IMR-90 (cell line): ENCODE measurements at regions not wholly inside any gene's neighbourhood (a gene's known extent, or its start where the extent isn't known, plus 50 kb on each side); places are given as distances from the start of the nearest gene placed in this dataset.

Source experiments
- ATAC-seq: fragments of 200-7000 bp; cut with Tn5 transposase; 2 replicates; pipeline ENCODE4 v1.9.1; 2020; ENCODE audit warnings: low read depth, mild to moderate bottlenecking, moderate library complexity
- BruUV-seq: library from RNA; stranded (reverse); fragments of 400-500 nt; replicated peaks from 2 replicates; lab custom pipeline; 2021; lab: Mats Ljungman, UMichigan
- CTCF ChIA-PET: fragments of 300-600 bp; formaldehyde crosslinking; extraction: SDS; loops from one replicate; lab custom pipeline; 2021; ENCODE audit warnings: antibody characterized with exemption; lab: Yijun Ruan, JAX
- POLR2A ChIA-PET: fragments of 300-600 bp; sonication (Branson Sonifier 250); formaldehyde crosslinking; loops from one replicate; lab custom pipeline; 2022; ENCODE audit warnings: antibody characterized with exemption; ENCODE audit not compliant: unreplicated experiment; lab: Charles Lee
- DNase-seq: peaks from one replicate; pipeline ENCODE4 v3.0.0; 2013
- H2AFZ ChIP-seq: replicated peaks from 2 replicates; pipeline ENCODE3; 2013; ENCODE audit warnings: low read length, mild to moderate bottlenecking; ENCODE audit not compliant: poor library complexity
- H2AK5ac ChIP-seq: 2 replicates; pipeline ENCODE4 v1.6.1; 2013; ENCODE audit warnings: low read depth, low read length, inconsistent platforms
- H2AK9ac ChIP-seq: replicated peaks from 2 replicates; pipeline ENCODE3; 2013; ENCODE audit warnings: mild to moderate bottlenecking, low read depth, low read length, moderate library complexity; ENCODE audit not compliant: poor library complexity
- H2BK120ac ChIP-seq: 2 replicates; pipeline ENCODE4 v1.6.1; 2013; ENCODE audit warnings: low read depth, low read length, inconsistent platforms
- H2BK15ac ChIP-seq: 3 replicates; pipeline ENCODE4 v1.6.1; 2013; ENCODE audit warnings: low read depth, low read length, inconsistent platforms
- H2BK20ac ChIP-seq: 2 replicates; pipeline ENCODE4 v1.6.1; 2013; ENCODE audit warnings: low read depth, mild to moderate bottlenecking, inconsistent platforms, low read length, moderate library complexity
- H2BK5ac ChIP-seq: 2 replicates; pipeline ENCODE4 v1.6.1; 2013; ENCODE audit warnings: mild to moderate bottlenecking, low read depth, low read length, inconsistent platforms; ENCODE audit not compliant: poor library complexity, severe bottlenecking
- H3K14ac ChIP-seq: replicated peaks from 2 replicates; pipeline ENCODE4 v1.6.1; 2013; ENCODE audit warnings: low read depth, low read length, inconsistent platforms
- H3K18ac ChIP-seq: 2 replicates; pipeline ENCODE4 v1.6.1; 2013; ENCODE audit warnings: low read depth, low read length, control low read depth
- H3K23ac ChIP-seq: 2 replicates; pipeline ENCODE4 v1.6.1; 2013; ENCODE audit warnings: low read depth, low read length, inconsistent platforms
- H3K27ac ChIP-seq: 2 replicates; pipeline ENCODE4 v1.5.1; 2013; ENCODE audit warnings: mild to moderate bottlenecking, control low read depth, low read length; ENCODE audit not compliant: insufficient read depth
- H3K27me3 ChIP-seq: 2 replicates; pipeline ENCODE4 v1.6.1; 2013; ENCODE audit warnings: low read length; ENCODE audit not compliant: control insufficient read depth, insufficient read depth
- H3K36me3 ChIP-seq: 2 replicates; pipeline ENCODE4 v1.6.1; 2013; ENCODE audit warnings: low read length, mixed read lengths; ENCODE audit not compliant: control insufficient read depth, insufficient read depth
- H3K4ac ChIP-seq: 2 replicates; pipeline ENCODE4 v1.6.1; 2013; ENCODE audit warnings: low read depth, low read length, inconsistent platforms
- H3K4me1 ChIP-seq: 2 replicates; pipeline ENCODE4 v1.6.1; 2013; ENCODE audit warnings: low read length, mixed read lengths; ENCODE audit not compliant: control insufficient read depth, insufficient read depth
- H3K4me2 ChIP-seq: 2 replicates; pipeline ENCODE4 v1.6.1; 2013; ENCODE audit warnings: low read depth, mild to moderate bottlenecking, control low read depth, low read length, moderate library complexity
- H3K4me3 ChIP-seq: 2 replicates; pipeline ENCODE4 v1.5.1; 2013; ENCODE audit warnings: low read depth, mild to moderate bottlenecking, control low read depth, low read length, moderate library complexity; ENCODE audit not compliant: insufficient read depth
- H3K56ac ChIP-seq: 2 replicates; pipeline ENCODE4 v1.6.1; 2013; ENCODE audit warnings: low read length, inconsistent platforms; ENCODE audit not compliant: insufficient read depth; ENCODE audit errors: extremely low read depth
- H3K79me1 ChIP-seq, 2 experiments: 2 replicates each; pipeline ENCODE4 v1.6.1; 2013; ENCODE audit warnings: low read length in 2 of 2, inconsistent platforms in 1 of 2, low read depth in 1 of 2
- H3K9ac ChIP-seq: 2 replicates; pipeline ENCODE4 v1.6.1; 2013; ENCODE audit warnings: low read depth, low read length, control low read depth
- H3K9me1 ChIP-seq: 2 replicates; pipeline ENCODE4 v1.6.1; 2013; ENCODE audit warnings: low read length, inconsistent platforms; ENCODE audit not compliant: insufficient read depth
- H3K9me3 ChIP-seq: 2 replicates; pipeline ENCODE4 v1.6.1; 2013; ENCODE audit warnings: low read length; ENCODE audit not compliant: control insufficient read depth, insufficient read depth
- H4K20me1 ChIP-seq: 2 replicates; pipeline ENCODE4 v1.6.1; 2013; ENCODE audit warnings: low read length, inconsistent platforms; ENCODE audit not compliant: insufficient read depth
- H4K5ac ChIP-seq: 2 replicates; pipeline ENCODE4 v1.6.1; 2013; ENCODE audit warnings: mild to moderate bottlenecking, low read depth, low read length, control low read depth
- H4K8ac ChIP-seq, 2 experiments: 2 replicates each; pipeline ENCODE4 v1.6.1; 2013; ENCODE audit warnings: low read depth in 2 of 2, low read length in 2 of 2, control low read depth in 1 of 2, inconsistent platforms in 1 of 2
- H4K91ac ChIP-seq: 2 replicates; pipeline ENCODE4 v1.6.1; 2013; ENCODE audit warnings: low read depth, low read length, inconsistent platforms; ENCODE audit not compliant: insufficient read depth
- CEBPB ChIP-seq: IDR thresholded peaks from 2 replicates; pipeline ENCODE4 v1.6.1; 2012; ENCODE audit warnings: low read depth, low read length, improper control_type of control experiment
- CTCF ChIP-seq: conservative IDR thresholded peaks from 2 replicates; pipeline ENCODE4 v1.5.1; 2012; ENCODE audit warnings: mild to moderate bottlenecking, low read depth, low read length, improper control_type of control experiment
- MAFK ChIP-seq: IDR thresholded peaks from 2 replicates; pipeline ENCODE4 v1.6.1; 2012; ENCODE audit warnings: low read depth, low read length, improper control_type of control experiment
- MAZ ChIP-seq: IDR thresholded peaks from 2 replicates; pipeline ENCODE4 v1.6.1; 2012; ENCODE audit warnings: low read depth, mild to moderate bottlenecking, low read length, improper control_type of control experiment, moderate library complexity, borderline replicate concordance
- MXI1 ChIP-seq: IDR thresholded peaks from 2 replicates; pipeline ENCODE4 v1.6.1; 2012; ENCODE audit warnings: low read depth, mild to moderate bottlenecking, low read length, moderate library complexity, borderline replicate concordance
- USF2 ChIP-seq: fragments of 150-350 bp; IDR thresholded peaks from 2 replicates; pipeline ENCODE4 v1.6.1; 2017; ENCODE audit warnings: mild to moderate bottlenecking, antibody characterized with exemption, low read length, low read depth
- WGBS, 2 experiments: methylation state at CpG; one replicate each; pipeline versions ENCODE4 v1.1.5 to v1.1.7; 2013; ENCODE audit warnings: missing lambda C conversion rate in 2 of 2; ENCODE audit not compliant: insufficient read length in 1 of 2; ENCODE audit errors: extremely low coverage in 2 of 2; 5-methylcytosine and 5-hydroxymethylcytosine counted together
- dilution Hi-C: fragments of 300-500 bp; cut with HindIII; formaldehyde crosslinking; loops from one replicate; pipeline ENCODE4 v1.14.3; 2018; ENCODE audit warnings: low sequenced_read_pairs; ENCODE audit not compliant: unreplicated experiment
- in situ Hi-C: fragments of 300-500 bp; cut with MboI; formaldehyde crosslinking; loops from 3 replicates; pipeline ENCODE4 v1.14.3; 2019; ENCODE audit warnings: low sequenced_read_pairs, inconsistent platforms, mixed read lengths
- intact Hi-C: fragments of 100-400 bp; cut with micrococcal nuclease; formaldehyde crosslinking; loops from 2 replicates; pipeline ENCODE4 v1.10.0; 2022

GRCh38 chr2:146681991-146682390 lies 1162.8 kb upstream of the ACVR2A start:
- H3K4me3 ChIP-seq = no peak overlapping the region
- POLR2A ChIA-PET = no interaction called here
- no peak overlapping the region for H3K9ac ChIP-seq
- in situ Hi-C loops = no loop called here
- H3K4me1 ChIP-seq = no peaks in the 10 kb centered on the region
- no peak overlapping the region for H4K91ac ChIP-seq
- no peak overlapping the region for H2AK5ac ChIP-seq
- whole genome bisulfite sequencing, 2 experiments = no CpG with 5 or more reads among the region's 1 CpG
- H2BK15ac ChIP-seq = no peak overlapping the region
- H3K4ac ChIP-seq = no peak overlapping the region
- H4K8ac ChIP-seq = no peak overlapping the region
- ATAC-seq (no peak), DNase-seq (no peak)
- no peak overlapping the region for H3K23ac ChIP-seq
- no peaks in the 10 kb centered on the region for H3K9me1 ChIP-seq
- no peaks in the 10 kb centered on the region for H3K9me3 ChIP-seq
- H3K4me2 ChIP-seq = no peak overlapping the region
- no peak overlapping the region for H4K5ac ChIP-seq
- H2AFZ ChIP-seq = no peak overlapping the region
- CTCF ChIA-PET = no interaction called here
- no peaks in the 10 kb centered on the region for H3K27me3 ChIP-seq
- no peak overlapping the region for H3K14ac ChIP-seq
- dilution Hi-C loops = no loop called here
- H3K27ac ChIP-seq = no peak overlapping the region
- intact Hi-C loops = no loop called here
- H3K79me1 ChIP-seq = no peaks in the 10 kb centered on the region
- no TSS peak for BruUV-seq
- no peak overlapping the region for H2BK20ac ChIP-seq
- no peaks in the 10 kb centered on the region for H4K20me1 ChIP-seq
- no peak overlapping the region for H3K18ac ChIP-seq
- no peak overlapping the region for H3K56ac ChIP-seq
- H3K36me3 ChIP-seq = no peaks in the 10 kb centered on the region
- H2AK9ac ChIP-seq = no peak overlapping the region
- no peak overlapping the region for H2BK5ac ChIP-seq
- no peak overlapping the region for H2BK120ac ChIP-seq
- TF ChIP-seq CTCF (no peak), MAFK (no peak), USF2 (no peak), MAZ (no peak), CEBPB (no peak), MXI1 (no peak)
